AML-193 (cell line): ENCODE measurements at regions not wholly inside any gene's neighbourhood (a gene's known extent, or its start where the extent isn't known, plus 50 kb on each side); places are given as distances from the start of the nearest gene placed in this dataset.
"Not testable (repeated sequence)": the region's sequence is repeated elsewhere in the genome, so short reads cannot be mapped to it uniquely, and the experiment has no call there.

Source experiments
- DNase-seq, 2 experiments: peaks; one replicate each; lab custom pipeline; 2025; lab: John Stamatoyannopoulos, UW

DNA sequence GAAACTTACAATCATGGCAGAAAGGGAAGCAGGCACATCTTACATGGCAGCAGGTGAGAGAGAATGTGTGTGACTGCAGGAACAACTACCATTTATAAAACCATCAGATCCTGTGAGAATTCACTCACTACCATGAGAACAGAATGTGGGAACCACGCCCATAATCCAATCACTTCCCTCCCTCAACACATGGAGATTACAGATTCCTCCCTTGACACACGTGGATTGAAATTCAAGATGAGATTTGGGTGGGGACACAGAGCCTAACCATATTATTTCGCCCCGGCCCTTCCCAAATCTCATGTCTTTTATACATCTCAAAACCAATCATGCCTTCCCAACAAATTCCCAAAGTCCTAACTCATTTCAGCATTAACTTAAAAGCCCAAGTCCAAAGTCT is 203.6 kb downstream of the C12orf75 start:
- no peak for DNase-seq

DNA sequence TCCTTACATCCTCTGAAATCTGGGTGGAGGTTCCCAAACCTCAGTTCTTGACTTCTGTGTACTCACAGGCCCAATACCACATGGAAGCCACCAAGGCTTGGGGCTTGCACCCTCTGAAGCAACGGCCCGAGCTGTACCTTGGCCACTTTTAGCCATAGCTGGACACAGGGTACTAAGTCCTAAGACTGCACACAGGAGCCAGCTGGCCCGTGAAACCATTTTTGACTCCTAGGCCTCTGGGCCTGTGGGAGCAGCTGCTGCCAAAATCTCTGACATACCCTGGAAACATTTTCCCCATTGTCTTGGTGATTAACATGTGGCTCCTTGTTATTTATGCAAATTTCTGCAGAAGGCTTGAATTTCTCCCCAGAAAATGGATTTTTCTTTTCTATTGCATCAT is 204.5 kb downstream of the C12orf75 start:
- DNase-seq: not testable (repeated sequence)

DNA sequence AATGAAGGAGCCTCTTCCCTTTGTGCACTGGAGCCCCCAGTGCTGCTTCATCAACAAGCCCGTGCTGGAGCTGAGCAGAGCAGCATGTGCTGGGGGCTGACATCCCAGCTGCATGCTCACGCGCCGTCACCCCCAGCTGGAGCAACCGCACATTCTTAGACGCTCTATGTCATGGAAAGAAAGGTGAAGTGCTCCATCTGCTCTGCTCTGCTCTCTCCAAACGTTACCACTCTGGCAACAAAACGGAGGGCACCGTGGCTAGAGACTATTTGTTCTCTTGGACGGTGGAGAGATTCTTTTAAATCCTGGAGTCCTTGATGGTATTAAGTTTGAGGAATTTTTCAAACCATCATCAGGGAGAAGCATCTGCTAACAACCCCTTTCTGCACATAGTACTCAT is 208.4 kb downstream of the C12orf75 start:
- DNase-seq: no peak

DNA sequence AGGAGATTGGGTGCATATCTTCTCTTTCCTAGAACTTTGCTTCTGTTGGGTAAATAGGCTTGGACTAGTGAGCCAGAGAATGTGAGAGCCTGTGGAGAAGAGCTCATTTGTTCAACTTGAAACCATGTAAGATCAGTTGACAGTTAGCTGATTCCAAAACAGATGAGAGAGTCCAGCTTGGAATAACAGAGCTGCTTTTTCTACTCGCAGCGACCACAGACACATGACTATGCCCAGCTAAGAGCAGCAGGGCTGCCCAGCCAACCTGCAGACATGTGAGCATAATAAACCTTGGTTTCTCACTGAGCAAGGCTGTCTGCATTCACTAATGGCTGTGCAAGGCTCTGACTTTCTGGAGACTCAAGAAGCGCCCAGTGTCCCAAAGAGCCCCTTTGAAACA is 209.2 kb downstream of the C12orf75 start:
- DNase-seq: no peak

DNA sequence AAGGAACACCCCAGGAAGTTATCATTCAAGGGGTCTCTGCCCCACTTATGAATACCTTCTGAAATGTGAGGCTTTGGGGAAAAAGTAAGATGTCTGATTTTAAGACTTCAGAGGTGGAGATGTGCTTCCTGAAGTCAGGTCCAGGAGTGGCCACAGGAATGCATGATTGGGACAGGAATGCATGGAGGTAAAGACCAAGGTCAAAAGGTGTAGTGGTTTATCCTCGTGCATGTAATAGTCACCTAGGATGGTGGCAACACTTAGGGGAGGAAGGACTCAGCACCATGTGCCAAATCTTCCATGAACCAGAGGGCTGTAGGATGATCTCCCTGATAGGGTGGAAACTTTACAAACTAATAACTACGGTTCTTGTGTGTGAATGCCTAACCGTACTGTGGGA is 217.3 kb downstream of the C12orf75 start:
- no peak for DNase-seq

DNA sequence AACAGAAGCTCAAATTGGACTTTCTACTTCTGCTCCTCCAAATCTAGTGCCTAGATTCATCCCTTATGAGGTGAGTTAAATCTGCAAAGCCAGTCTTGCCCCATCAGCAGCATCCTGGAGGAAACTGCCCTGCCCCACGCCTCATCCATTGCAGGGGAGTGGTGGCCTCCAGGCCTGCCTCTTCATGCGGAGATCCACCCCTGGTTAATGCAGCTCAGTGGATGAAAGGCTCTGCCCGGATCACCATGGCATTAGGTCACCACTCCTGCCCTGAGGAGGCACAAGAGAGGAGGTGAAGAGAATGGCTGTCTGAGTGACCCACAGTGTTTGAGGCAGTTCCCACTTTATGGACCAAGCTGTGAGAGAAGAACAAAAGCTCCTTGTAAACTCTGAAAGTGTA is 218.1 kb downstream of the C12orf75 start:
- DNase-seq: no peak

DNA sequence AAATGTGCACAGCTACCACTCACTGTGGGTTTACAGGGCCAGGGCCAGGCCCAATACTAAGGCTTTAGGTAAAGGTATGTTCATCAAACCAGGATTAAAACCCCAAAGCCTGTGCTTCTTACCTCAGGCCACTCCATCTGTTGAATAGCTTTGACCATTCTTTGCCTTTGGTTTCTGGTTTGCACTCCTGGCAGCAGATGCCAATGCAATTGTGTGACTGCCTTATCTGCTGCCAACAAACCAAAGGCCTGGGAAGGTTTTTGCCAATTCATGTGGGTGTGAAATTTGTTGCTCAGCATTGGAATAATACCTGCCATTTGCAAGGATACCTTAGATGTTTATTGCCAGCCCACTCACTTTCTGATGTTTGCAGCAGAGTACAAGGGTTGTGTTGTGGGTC is 221.6 kb downstream of the C12orf75 start:
- DNase-seq: no peak

DNA sequence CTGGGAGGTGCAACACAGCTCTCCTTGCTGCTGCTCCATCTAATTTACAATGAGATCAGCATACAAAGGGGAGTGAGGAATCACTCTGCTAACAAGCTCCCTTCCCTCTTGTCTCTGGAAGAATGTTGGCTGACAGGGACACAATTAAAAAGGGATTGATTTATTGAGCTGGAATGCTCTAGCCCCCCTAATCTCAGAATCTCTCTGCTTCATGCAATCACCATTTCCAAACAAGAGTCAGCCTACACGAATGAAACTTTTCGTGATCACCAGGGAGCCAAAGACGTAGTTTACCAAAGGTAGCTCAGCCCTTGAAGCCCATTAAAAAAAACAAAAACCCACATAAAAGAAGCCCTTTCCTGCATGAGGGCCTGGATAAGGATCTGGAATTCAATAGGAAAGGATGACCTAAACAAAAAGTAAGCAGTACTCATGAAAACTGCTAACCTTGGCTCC is 223.8 kb downstream of the C12orf75 start:
- DNase-seq: no peak

DNA sequence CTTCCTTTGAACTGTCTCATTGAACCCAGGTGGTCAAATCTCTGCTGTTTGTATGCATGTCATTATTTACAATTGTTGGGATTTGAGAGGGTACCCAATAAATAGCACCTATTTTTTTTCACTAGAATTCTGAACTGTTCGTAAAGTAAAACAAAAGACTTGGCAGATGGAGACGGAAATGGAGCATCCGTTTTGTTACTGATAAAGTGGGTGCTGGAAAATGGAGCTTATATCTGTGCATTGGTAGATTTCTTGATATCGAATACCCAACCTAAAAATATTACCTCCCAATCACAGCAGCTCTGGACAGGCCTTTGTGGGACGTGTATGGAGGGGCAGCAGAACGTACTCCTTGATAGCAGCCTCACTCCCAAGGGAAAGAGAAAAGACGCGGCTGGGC is 224.4 kb downstream of the C12orf75 start:
- no peak for DNase-seq

DNA sequence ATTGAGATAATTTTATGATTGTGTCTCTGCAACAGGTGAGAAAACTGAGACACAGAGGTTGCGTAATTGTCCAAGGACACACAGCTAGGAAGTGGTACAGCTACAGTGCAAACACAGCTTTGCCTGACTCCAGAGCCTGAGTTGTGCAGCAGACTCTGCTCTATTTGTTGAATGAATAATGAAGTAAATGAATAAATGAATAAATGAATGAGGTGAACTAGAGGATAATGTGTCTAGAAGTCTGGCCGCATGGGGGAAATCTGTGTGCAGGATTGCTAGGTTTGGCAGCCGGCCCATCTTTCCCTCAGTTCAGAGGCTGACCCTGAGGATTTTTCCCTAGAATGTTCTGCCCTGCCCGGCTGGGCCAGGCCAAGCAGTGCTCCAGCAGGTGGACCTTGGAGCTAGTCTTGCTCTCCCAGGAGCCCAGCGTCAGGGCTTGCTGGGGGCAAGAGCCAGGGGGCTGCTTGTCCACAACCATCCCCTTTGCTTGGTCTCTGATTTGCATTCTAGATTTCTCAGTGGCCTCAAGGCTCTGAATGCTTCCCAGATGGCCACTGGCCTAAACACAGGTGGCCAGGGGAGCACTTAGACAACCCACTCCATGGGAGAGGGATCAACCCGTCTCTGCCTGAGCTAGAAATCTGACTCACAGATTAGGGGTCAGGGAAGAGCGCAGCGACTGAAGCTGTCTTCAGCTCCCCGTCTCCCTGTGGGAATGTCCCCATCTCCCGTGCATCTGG is 225.2 kb downstream of the C12orf75 start:
- DNase-seq: no peak

DNA sequence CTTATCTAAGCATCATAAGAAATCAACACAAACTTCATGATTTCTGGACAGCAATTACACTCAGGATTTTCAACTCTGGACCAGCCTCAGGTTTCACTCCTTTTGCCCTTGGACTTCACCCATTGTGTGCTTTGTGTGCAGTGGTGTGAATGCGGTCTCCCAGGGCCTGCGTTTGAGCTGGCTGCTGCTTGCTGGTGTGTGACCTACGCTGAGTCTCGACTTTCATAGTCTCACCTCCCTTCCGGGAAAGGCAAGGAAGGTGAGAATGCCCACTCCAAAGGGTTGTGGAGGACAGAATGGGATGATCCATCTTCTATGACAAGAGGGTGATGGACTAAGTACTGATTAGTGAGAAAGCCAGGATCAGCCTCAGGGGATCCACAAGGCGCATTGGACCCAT is 228.8 kb downstream of the C12orf75 start:
- no peak for DNase-seq

DNA sequence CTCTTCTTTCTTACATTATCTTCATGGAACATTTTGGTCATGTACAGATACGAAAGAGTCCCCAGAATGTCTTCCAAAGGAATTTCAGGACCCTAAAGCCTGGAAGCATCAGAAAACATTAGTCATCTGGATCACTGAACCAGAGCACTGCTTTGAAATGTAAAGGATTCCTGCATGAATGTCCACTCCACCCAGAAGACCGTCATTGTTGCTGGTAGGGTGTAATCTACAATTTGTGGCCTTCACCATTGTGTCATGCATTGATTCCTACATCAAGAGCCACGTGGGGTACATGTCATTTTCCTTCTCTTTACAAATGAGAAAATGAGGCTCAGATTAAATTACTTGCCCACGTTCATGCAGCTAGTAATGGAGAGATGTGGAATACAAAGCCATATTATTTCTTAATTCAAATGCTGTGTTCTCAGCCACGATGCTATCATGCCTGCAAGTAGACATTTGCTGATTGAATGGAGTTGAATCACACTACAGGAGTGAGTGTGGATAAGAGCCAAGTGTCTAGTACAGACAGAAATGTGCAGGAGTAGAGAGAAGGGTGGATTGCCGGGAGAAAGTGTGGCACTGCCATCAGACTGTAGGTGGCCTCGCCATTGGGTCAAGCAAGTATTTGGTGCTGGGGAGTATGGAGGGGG is 231.2 kb downstream of the C12orf75 start:
- DNase-seq: no peak

DNA sequence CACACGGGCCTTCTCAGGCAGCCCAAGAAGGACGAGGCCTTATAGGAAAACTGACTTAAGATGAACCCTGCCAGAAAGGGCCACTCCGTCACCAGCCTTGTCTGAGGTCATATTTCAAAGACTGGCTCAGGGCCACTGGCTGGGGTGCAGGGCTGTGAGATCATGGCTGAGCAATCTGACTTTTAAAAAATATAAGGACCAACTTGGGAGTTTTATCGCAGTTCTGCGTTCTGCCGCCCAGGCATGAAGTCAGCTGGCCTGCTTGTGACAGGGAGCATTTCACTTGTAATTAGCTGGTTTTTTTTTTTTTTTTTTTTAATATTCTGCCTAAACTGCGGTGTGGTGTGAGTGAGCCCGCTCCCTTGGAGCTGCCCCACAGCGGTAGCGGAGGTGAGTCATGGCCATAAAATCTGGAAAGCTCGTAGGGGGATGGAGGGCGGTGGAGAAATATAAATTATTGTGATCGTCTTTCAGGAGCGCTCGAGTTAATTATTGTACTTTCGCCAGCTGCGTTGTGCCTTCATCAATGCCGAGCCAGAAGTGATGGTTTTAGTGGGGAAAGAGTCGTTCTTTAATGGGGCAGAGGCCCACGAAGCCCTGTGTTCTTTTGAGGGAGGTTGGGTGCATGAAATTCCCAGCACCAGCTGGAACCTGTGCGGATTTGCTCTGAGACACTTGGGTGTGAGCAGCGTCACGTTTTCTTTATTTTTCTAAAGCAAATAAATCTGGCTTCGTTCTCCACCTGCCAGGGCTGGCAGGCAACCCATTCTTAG is 231.9 kb downstream of the C12orf75 start:
- no peak for DNase-seq

DNA sequence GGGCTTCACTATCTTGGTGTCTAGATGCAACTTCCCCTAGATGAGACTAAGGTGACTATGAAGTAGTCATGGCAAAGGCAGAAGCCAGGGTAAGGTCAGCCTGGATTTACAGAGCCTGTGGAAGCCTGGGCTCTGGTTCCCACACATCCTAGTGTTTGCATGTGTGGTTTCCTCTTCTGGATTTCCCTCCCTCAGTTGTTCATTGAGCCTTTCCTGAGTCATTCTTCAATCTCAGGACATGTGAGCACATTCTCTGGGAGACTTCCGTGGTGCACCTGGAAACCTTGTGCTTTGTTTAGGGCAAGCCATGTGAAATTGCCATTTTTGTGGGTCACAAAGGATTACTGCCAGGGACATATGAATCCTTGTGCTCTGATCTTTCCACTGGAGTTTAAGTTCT is 236.6 kb downstream of the C12orf75 start:
- DNase-seq: no peak

DNA sequence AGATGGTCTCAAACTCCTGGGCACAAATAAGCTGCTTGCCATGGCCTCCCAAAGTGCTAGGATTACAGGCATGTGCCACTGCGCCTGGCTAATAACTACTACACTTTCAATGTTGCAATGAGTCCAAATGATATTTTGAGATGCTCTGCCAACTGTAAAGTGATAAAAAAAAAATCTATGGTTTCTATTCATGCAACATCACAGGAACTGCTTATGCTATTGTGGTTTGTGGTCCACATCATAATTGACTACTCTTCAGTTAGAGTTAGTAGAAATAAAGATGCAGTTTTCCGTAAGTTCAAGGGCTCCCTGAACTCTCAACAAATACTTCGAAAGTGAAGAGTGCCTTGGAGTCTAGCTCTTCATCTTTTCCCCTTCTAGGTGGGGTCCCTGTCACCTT is 239.4 kb downstream of the C12orf75 start:
- DNase-seq: no peak

DNA sequence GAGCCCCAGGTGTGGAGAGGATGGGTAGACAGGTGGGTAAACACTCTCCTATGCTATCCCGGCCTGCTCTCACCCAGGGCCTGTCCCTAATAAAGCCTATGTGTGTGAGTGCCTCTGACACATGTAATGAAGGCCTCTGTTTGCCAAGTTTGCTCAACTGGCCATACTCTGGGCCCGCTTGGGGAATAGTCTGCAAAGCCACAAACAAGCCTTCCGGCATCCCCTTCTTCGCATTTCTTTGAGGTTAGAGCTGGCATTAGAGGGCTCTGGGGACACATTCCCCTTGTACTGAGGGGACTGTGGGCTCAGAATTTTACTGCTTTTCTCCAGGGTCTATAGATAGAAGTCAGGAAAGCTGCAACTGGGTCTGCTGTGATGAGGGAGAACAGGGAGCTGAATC is 240.5 kb downstream of the C12orf75 start:
- DNase-seq: no peak

DNA sequence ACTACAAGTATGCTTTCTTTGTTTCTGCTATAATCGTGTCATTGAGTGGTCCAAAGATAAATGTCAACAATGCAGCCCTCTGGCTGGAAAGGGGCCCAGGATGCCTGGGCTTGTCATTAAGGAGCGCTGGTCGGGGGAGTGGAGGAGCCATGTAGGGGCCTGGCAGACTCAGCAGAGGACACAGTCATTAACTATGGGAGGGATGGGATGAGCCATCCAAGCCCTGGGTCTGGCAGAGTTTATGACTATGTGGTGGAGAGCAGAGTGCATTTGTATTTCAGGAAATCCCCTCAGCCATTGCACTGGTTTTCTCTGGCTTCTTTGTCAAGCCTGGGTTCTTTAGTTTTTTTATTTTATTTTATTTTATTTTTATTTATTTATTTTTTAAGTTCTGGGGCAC is 243.1 kb downstream of the C12orf75 start:
- no peak for DNase-seq

DNA sequence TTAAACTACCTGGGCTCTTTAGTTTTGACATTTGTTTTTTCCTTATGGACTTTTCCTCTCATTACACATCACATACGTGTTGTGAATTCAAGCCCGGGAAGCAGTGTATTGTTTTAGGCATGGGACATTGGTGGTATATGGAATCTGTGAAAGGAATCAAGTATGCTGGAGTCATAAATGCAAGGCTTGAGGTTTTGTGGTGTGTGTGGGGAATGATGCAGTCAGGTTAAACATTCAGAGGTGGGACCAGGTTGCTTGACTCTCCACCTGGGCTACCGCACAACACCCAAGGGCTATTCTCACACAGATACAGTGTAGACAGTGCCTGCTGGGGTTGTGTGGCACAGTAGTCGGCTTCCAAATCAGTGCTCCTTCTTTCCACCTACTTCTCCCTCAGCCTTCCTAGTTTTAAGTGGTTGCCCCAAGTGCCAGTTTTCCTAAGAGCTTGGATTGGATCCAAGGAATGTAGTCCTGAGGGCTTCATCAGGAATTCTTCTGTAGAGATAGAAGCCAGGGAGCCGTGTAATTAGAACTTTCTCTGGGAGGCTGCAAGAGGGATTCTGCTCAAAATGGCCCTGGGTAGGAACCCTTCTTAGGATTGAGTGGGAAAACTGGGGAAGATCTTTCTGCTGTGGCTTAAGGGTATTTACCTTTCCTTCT is 243.7 kb downstream of the C12orf75 start:
- no peak for DNase-seq

DNA sequence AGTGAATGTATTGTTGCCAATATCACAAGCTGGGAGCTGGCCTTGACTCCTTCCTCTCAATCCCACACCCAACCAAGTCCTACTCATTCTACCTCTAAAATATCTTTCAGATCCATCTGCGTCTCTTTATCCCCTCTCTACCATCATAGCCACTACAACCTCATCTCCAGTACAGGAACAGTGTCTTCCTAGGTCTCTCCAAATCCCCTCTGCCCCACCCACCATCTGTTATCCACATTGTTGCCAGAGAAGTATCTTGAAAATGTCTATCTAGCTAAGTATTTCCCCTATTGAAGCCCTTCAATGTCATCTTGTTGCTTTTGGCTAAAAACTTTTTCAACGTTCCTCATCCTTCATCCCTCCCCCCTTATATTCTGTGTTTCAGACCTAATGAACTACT is 244.7 kb downstream of the C12orf75 start:
- DNase-seq: no peak

DNA sequence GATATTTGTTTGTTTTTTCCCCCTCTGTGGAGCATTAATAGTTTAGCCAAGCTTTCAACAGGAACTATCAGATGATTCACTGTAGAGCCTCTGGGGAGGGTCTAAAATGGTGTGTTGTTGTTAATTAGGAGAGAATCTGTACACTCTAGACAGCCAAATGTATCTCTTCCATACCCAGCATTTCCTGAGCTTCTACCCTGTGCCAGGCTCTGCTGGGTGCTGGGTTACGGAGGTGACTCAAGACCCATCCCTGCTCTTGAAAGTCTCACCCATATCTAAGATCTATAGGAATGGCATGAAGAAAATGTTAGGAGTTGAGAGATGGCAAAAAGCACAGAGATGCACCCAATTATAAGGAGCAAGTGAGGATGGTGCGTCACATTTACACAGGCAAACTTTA is 245.8 kb downstream of the C12orf75 start:
- no peak for DNase-seq

DNA sequence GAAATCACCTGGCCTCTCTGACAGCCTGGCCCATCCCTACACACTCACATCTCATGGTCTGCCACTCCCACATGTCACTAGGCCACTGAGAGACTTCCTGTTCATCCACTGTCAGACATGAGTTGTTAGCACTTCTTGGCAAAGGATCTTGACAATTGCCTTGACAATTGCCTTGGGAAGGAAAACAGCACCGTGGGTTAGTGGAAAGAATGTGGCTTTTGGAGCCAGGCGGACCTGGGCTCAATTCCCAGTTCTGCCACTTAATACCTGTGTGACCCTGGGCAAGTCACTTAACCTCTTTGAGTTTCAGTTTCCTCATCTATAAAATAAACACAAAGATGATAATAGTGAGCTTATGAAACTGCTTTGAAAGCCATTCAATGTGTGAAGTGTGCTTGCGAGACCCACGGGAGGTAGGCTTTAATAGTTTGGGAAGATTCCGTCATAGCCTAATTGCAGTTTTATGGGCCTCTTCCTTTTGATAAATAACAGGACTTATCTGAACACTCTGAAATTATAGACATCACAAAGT is 250.4 kb downstream of the C12orf75 start:
- DNase-seq: no peak

DNA sequence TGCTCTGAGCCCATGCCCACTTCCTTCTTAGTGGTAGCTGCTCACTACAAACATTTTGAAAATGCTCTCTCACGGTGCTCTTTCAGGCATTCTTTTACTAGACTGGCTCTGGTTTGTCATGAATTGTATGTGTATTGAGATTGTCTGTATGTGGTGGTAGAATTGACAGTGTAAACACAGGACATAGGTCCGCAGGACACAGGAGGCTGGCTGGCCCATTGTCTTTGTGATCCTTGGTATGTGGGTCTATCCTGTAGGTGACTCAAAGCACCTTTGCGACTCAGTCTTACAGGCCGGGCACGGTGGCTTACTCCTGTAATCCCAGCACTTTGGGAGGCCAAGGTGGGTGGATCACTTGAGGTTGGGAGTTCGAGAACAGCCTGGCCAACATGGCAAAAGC is 250.9 kb downstream of the C12orf75 start:
- DNase-seq: no peak
